Right lung (tissue), 2 donors: ENCODE measurements at regions not wholly inside any gene's neighbourhood (a gene's known extent, or its start where the extent isn't known, plus 50 kb on each side); places are given as distances from the start of the nearest gene placed in this dataset.

ENCODE experiments used
- DNase-seq, 2 donors: peaks; one replicate each; pipeline ENCODE4 v3.0.0-alpha.2; 2013

DNA sequence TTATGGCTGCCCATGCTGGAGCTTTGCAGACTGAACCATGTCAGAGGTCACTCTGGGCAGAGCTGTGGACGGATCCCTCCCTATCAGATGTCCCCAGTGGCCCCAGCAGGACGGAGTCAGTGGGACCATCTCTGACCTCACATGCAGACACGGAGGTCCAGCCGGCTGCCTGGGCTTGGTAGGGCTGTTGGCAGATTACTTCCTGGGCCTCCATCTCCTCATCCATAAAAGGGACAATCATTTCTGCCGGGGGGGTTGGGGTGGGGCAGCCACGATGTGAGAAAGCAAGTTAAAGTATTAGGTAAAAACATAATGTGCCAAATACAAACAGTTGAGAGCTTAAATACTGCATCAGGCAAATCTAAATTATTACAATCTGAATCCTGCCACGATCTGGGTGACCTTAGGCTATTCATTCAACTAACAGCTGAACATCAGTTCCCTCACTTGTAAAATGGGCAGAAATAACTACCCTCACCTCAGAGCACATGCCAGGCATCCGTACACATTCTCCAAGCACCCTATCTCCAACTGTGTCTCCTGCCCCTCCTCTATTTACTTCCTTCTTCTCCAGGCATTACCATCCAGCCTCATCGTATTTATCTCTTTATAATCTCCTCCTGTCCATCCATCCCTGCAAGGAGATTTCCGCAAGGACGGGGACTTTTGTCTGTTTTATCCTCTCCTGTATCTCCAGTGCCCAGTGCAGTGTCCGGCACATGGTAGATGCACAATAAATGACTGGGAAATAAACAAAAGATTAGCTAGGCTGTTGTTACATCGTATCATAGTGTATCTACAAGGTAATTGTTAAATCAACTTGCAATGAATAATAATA is 192.3 kb upstream of the FOXF1 start:
- no peak for DNase-seq

GRCh38 chr16:86319585-86320236 is 190.6 kb upstream of the FOXF1 start:
- DNase-seq, result no peak

DNA sequence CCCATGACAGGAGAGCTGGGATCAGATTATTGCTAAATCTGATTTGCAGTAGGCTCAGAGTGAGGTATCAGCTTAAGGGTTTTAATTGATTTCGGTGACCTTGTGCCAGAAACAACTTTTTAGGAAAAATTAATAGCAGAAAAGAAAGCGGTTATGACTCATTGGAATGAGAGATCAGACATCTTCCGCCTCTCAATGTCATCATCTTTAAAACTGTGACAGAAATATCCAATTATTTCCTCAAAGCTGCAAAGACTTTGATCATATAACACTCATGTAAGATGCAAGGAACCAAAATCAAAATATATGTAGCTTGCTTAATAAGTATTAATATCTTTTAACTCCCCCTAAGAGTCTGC is 190.1 kb upstream of the FOXF1 start:
- DNase-seq, result no peak

- no peak for DNase-seq
Observed at GRCh38 chr16:86321491-86321890, 188.8 kb upstream of the FOXF1 start.

- no peak for DNase-seq
Observed at GRCh38 chr16:86322283-86322682, 188.0 kb upstream of the FOXF1 start.

DNA sequence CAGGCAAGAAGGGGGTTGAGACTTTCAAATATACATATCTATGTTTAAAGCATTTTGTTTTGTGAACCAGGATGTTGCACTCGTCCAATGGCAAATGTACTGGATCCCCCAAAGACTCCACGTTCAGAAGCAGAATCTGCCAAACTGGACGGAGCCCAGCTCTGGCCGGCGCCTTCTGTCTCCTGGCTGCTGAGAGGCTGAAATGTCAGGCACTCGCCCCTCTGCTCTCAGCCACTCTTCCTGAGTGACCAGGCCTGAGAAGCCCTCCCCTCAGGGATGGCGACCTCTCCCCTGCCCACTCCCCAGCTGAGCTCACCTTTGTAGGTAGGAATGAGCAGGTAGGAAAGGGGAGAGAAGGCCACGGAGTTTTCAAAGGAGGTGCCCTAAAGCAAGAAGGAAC is 187.5 kb upstream of the FOXF1 start:
- DNase-seq, result no peak

- no peak for DNase-seq
Observed at GRCh38 chr16:86324320-86324719, 186.0 kb upstream of the FOXF1 start.

DNA sequence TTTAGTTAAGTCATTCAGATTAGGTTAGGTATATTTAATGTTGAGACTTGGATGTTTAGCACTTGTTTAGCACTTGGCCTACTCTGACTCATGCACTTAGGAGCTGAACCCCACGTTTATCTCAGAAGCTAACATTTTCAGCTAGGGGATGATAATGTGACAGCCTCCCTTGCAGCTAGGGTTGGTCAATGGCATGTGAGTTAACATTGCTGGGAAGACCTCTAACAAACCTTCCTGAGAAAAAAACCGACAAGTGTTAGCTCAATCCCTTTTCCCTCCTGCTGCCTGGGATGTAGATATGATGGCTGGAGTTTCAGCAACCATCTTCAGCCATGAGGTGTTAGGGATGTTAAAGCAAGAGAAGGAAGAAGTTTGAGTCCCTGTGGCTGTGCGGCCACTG is 185.0 kb upstream of the FOXF1 start:
- no peak for DNase-seq

DNA sequence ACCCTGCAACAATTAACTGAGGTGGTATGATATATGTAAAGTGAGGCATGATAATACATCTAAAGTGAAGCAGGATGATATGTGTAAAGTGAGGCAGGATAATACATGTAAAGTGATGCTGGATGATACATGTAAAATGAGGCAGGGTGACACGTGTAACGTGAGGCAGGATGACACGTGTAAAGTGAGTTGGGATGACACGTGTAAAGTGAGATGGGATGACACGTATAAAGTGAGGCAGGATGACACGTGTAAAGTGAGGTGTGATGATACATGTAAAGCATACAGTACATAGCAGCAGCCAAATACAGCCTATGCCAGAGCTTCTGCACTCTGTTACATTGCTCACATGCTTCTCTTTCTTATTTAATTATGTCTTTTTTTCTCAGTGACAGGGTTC is 184.4 kb upstream of the FOXF1 start:
- no peak for DNase-seq

DNA sequence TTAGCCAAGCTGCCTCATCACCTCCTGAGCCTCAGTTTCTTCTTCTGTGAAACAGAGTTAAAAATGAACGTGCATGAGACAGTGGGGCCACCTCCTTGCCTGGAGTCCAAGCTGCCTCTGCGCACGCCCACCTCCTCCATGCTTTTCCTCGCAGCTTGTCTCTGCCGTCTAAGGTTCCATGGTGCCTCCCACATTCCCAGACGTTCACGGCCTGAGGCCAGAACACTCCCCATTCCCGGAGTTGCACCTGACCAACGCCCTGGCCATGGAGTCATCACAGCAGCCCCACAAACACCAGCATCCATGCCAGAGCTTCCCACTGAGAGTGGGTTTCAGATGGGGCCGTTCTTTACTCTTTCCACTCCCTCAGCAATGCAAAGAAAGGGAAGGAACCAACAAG is 183.0 kb upstream of the FOXF1 start:
- DNase-seq, result no peak

DNA sequence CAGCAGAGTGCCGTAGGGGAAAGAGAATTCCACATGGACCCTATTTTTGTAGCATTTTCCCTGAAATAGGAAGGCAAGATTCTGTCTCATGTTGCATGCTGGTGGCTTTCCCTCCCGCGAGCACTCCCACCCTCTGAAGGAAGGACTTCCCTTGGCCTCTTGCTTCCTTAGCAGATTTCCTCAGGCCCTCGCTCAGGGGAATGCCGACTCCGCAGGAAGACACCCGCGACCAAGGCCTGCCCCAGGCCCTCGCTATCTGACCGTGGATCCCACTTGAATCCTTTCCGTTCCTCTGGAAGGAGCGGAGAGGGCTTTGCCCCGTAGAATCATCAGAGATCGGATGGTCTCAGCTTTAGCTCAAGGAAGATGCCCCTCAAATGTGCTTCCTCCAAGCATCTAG is 179.4 kb upstream of the FOXF1 start:
- no peak for DNase-seq

GRCh38 chr16:86334079-86334635 is 176.2 kb upstream of the FOXF1 start:
- DNase-seq, result no peak

DNA sequence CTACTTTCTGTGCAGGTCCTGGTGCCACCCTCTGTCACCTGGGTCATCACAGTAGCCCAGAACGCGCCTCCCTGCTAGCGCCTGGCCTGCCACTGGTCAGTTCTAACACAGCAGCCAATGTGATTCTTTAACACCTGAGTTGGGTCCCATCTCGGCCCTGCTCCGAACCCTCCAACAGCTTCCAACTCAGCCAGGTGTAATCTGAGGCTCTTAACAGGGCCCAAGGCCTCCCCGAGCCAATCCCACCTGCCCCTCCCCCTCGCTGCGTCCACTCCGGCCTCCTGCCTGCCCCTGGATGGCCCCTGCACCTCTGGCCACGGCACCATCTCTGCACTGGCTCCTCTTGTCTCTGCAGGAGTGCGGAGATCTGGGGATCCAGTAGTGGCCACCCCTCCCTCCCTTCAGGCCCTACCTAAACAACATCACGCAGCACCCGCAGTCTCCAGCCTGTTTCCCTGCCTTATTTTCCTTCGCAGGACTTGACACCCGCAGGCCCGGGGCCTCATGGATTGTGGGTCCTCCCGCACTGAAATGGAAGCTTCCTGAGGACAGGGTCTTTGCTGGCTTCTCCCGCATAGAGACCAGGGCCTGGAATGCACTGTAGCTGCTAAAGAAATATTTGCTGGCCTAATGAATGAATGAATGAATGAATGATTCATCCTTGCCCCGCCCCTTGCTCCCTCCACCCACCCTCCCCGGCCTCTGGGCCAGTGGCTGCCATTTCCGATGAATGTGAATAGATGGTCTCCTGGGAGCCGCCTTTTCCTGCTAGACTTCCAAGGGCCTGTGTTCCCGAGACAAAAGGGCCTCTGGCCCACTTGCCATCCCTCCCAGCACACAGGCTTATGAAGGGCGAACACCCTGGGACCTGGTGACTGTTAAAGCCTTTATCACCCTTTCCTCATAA is 174.8 kb upstream of the FOXF1 start:
- DNase-seq, result no peak

DNA sequence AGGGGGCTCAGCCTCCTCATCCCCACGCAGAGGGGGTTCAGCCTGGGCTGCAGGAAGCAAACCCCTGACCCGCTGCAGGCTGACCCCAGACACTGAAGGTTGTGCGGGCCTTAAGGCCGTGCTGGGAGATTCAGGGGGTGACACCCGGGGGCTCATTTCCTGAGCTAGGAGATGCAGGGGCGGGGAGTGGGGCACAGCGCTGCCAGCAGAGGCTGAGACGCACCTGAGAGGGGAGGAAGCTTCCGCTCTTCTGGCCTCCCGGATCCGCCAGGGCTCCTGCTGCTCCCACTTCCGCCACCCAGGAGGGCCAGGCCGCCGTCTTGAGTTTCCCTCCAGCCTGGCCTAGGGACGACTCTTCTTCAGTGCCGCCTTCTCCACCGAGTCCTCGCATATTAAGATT is 173.2 kb upstream of the FOXF1 start:
- no peak for DNase-seq

GRCh38 chr16:86337581-86338402 is 172.5 kb upstream of the FOXF1 start:
- DNase-seq, result no peak

- DNase-seq, result no peak
Observed at GRCh38 chr16:86338403-86339115, 171.8 kb upstream of the FOXF1 start.

- DNase-seq, result no peak
Observed at GRCh38 chr16:86342161-86342834, 168.0 kb upstream of the FOXF1 start.

GRCh38 chr16:86343027-86343795 is 167.1 kb upstream of the FOXF1 start:
- peak; percentile 65 to 75 for DNase-seq
